GM12801 (cell line): ENCODE measurements at regions not wholly inside any gene's neighbourhood (a gene's known extent, or its start where the extent isn't known, plus 50 kb on each side); places are given as distances from the start of the nearest gene placed in this dataset.

ENCODE experiments used
- TF ChIP-seq, protein P1 (sequence below): IDR thresholded peaks from one replicate; pipeline ENCODE4 v1.5.1; 2011; ENCODE audit warnings: control low read depth; ENCODE audit not compliant: insufficient read length; ENCODE audit errors: extremely low read depth

DNA sequence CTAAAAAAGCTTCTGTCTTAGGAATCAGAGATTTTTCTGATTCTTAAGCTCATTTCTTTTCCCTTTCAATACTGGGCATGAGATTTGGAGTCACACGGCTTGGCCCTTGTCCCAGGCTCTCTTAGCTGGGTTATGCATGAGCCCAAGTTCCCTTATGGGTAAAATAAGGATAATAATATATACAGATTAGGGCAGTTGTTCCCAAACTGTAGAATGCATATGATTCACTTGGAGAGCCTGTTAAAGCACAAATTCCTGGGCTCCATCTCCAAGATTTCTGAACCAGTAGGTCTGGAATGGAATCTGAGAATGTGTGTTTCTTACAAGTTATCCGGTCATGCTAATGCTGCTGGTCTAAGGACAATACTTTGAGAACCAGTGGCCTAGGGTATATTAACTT is 154.0 kb downstream of the REEP3 start:
- TF ChIP-seq, protein P1, sequence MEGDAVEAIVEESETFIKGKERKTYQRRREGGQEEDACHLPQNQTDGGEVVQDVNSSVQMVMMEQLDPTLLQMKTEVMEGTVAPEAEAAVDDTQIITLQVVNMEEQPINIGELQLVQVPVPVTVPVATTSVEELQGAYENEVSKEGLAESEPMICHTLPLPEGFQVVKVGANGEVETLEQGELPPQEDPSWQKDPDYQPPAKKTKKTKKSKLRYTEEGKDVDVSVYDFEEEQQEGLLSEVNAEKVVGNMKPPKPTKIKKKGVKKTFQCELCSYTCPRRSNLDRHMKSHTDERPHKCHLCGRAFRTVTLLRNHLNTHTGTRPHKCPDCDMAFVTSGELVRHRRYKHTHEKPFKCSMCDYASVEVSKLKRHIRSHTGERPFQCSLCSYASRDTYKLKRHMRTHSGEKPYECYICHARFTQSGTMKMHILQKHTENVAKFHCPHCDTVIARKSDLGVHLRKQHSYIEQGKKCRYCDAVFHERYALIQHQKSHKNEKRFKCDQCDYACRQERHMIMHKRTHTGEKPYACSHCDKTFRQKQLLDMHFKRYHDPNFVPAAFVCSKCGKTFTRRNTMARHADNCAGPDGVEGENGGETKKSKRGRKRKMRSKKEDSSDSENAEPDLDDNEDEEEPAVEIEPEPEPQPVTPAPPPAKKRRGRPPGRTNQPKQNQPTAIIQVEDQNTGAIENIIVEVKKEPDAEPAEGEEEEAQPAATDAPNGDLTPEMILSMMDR, result no peak

DNA sequence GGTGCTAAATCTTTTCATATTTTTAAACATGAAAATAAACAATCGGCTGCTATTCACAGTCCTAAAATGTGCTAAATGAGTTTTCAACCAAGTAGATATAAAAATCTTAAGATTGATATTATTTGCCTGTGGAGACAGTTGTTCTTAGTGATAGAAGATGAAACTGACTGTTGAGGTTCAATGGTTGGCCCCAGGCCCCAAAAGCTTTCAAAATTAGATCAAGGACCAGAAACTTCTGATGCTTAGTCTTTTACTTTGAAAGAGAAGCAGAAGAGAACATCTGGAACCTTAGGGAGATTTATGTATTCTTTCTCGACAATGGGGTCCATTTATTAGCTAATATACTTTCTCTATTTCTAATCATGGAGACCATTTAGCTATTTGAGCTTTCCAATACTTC is 155.8 kb downstream of the REEP3 start:
- TF ChIP-seq, protein P1, result no peak

DNA sequence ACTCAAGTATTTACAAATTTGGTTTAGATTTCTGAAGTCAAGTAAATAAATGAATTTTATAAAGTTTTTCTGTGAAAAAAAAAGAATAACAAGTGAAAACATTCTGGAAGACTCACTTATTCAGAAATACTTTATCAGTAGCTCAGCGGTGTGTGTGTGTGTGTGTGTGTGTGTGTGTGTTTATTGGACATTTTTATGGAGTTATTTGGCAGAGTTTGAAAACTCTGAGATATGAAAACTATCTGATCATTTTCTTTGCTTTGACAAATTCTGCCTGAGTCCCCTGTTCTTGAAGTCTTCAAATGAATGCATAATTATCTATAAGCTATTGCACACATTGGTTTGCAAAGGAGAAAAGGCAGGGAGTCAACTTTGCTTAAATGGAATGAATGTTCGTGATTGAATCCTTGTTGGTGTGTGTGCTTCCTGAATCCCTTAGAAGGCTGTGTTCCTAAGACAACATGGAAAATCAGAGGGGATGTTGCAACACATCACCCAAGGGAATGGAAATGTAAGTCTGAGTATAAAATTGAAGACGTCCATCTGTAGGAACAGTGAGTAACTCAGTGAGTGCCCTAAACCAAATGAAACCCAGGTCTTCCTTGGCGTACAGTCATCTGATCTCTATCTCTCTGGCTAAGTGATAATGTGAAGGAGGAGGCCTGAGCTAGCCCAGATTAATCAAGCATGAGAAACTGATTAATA is 160.9 kb downstream of the REEP3 start:
- TF ChIP-seq, protein P1, result no peak

DNA sequence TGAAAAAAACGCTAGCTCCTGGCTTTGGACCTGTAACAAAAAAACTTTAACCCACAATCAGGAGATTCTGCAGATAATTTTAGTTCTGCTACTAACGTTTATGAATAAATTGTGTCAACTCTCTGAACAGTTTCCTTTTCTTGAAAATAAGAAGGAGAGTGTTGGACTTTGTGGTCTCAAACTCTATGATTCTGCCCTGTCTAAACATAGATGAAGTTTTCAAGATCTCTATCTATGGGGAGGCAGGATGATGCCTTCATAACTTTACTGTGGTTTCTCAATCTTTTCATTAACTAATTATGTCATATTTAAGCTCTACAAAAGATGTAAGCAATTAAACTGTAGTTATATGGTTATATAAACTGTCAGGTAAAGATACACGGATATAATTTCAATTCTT is 162.0 kb downstream of the REEP3 start:
- TF ChIP-seq, protein P1, result no peak

DNA sequence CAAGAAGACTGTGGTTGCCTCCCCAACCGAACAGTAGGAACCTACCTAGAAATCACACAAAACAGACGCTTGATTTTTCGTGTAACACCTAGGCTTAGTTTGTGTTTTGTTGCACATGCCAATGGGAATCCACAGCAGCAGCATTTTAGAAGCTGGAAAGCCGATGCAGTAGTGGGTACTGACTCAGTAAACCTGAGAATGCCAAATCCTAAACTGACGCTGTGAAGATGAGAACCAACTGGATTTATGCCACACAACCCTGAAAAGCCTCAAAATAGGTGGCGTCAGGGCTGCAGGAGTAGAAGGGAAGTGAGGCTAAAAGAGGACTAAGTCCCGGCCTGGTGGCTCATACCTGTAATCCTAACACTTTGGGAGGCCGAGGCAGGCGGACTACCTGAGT is 162.5 kb downstream of the REEP3 start:
- TF ChIP-seq, protein P1, result no peak

DNA sequence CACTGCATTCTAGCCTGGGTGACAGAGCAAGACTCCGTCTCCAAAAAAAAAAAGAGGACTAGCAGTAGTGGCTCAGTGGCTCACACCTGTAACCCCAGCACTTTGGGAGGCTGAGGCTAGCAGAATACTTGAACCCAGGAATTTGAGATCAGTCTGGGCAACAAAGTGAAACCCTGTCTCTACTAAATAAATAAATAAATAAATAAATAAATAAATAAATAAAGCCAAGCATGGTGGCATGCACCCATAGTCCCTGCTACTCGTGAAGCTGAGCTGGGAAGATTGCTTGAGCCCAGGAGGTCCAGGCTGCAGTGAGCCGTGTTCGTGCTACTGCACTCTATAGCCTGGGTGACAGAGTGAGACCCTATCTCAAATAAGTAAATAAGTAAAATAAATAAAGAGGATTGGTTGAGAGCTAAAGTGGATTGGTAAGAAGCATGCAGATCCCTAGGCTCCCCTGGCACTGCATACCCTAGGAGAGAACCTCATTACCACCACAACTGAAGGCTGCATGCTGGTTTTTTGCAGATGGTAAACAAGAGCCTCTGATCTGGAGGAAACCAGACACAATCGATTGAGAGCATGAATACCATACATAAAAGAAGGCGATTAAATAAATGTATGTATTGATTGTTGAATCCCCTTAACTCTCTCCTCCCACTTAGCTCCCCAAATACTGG is 163.2 kb downstream of the REEP3 start:
- TF ChIP-seq, protein P1, result no peak

DNA sequence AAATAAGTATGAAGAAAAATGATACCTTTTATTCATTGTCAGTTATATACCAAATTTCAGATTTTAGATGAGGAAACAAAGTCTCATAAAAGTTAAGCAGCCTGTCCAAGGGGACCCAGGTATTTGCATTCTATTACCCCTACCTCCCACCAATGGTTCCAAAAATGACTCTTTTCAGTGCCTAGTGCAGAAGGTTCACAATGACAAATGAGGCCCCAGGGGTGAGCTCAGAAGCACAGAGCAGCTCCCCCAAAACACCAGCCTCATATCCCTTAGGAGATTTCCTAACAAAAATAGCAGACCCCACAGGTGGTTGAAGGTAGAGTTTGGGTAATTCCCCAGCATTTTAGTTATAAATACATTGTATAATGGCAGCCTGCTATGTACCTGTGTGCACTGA is 168.6 kb downstream of the REEP3 start:
- TF ChIP-seq, protein P1, result no peak
